NT2/D1 (cell line): ENCODE measurements at regions not wholly inside any gene's neighbourhood (a gene's known extent, or its start where the extent isn't known, plus 50 kb on each side); places are given as distances from the start of the nearest gene placed in this dataset.

Experiments used
- DNase-seq: peaks from one replicate; pipeline ENCODE4 v3.0.0-alpha.2; 2011; ENCODE audit warnings: low read depth, low spot score
- H3K27me3 ChIP-seq: 2 replicates; pipeline ENCODE4 v1.6.0; 2011; ENCODE audit warnings: mild to moderate bottlenecking; ENCODE audit not compliant: insufficient read length, insufficient read depth
- H3K36me3 ChIP-seq: 2 replicates; pipeline ENCODE4 v1.6.1; 2011; ENCODE audit warnings: mild to moderate bottlenecking, low read length, mixed read lengths; ENCODE audit not compliant: insufficient read depth, insufficient read length
- H3K4me1 ChIP-seq: 2 replicates; pipeline ENCODE4 v1.5.1; 2011; ENCODE audit not compliant: insufficient read depth, insufficient read length
- H3K4me3 ChIP-seq: 2 replicates; pipeline ENCODE4 v1.5.1; 2011; ENCODE audit warnings: low read depth; ENCODE audit not compliant: insufficient read length
- H3K9ac ChIP-seq: 2 replicates; pipeline ENCODE4 v1.6.0; 2011; ENCODE audit warnings: low read depth; ENCODE audit not compliant: insufficient read length
- H3K9me3 ChIP-seq: 2 replicates; pipeline ENCODE4 v1.5.1; 2011; ENCODE audit warnings: mild to moderate bottlenecking, low read length; ENCODE audit not compliant: insufficient read depth
- SUZ12 ChIP-seq: IDR thresholded peaks from 2 replicates; pipeline ENCODE4 v1.6.1; 2011; ENCODE audit not compliant: insufficient read length, insufficient read depth; ENCODE audit errors: extremely low read depth
- YY1 ChIP-seq: IDR thresholded peaks from 2 replicates; pipeline ENCODE4 v1.6.1; 2011; ENCODE audit not compliant: insufficient read length, insufficient read depth
- ZNF274 ChIP-seq: IDR thresholded peaks from 2 replicates; pipeline ENCODE4 v1.6.1; 2011; ENCODE audit warnings: mild to moderate bottlenecking, low read depth, low read length

- Histone ChIP-seq H3K4me1 (no peaks in the 10 kb centered on the region), H3K36me3 (no peaks in the 10 kb centered on the region), H3K27me3 (no peaks in the 10 kb centered on the region), H3K4me3 (no peak overlapping the region), H3K9me3 (no peaks in the 10 kb centered on the region), H3K9ac (no peak overlapping the region)
- TF ChIP-seq YY1 (no peak), ZNF274 (no peak), SUZ12 (no peak)
- DNase-seq: no peak
These were observed 157.0 kb upstream of the C21orf91 start for GRCh38 chr21:17976139-17976538.

- no peak for TF ChIP-seq ZNF274
- TF ChIP-seq YY1: no peak
- no peak for TF ChIP-seq SUZ12
- Histone ChIP-seq H3K9ac (no peak overlapping the region), H3K4me1 (no peaks in the 10 kb centered on the region), H3K27me3 (no peaks in the 10 kb centered on the region), H3K9me3 (no peaks in the 10 kb centered on the region), H3K4me3 (no peak overlapping the region), H3K36me3 (no peaks in the 10 kb centered on the region)
- no peak for DNase-seq
These were observed 148.2 kb upstream of the C21orf91 start for GRCh38 chr21:17967319-17967718.

- Histone ChIP-seq H3K4me1 (no peaks in the 10 kb centered on the region), H3K27me3 (no peaks in the 10 kb centered on the region), H3K4me3 (no peak overlapping the region), H3K9me3 (no peaks in the 10 kb centered on the region), H3K9ac (no peak overlapping the region), H3K36me3 (no peaks in the 10 kb centered on the region)
- TF ChIP-seq SUZ12 (no peak), YY1 (no peak), ZNF274 (no peak)
- no peak for DNase-seq
These were observed 145.6 kb upstream of the C21orf91 start for GRCh38 chr21:17964716-17965115.

GRCh38 chr21:17964199-17964598 lies 145.0 kb upstream of the C21orf91 start:
- H3K9ac ChIP-seq: no peak overlapping the region
- H3K4me3 ChIP-seq: no peak overlapping the region
- H3K27me3 ChIP-seq: no peaks in the 10 kb centered on the region
- H3K9me3 ChIP-seq: no peaks in the 10 kb centered on the region
- DNase-seq: no peak
- no peaks in the 10 kb centered on the region for H3K36me3 ChIP-seq
- TF ChIP-seq YY1 (no peak), SUZ12 (no peak), ZNF274 (no peak)
- H3K4me1 ChIP-seq: no peaks in the 10 kb centered on the region

- Histone ChIP-seq H3K27me3 (no peaks in the 10 kb centered on the region), H3K9ac (no peak overlapping the region), H3K4me1 (no peaks in the 10 kb centered on the region), H3K9me3 (0 out of 2 replicates have a peak, but pooled peaks cover 1% of the 10 kb centered on the region), H3K36me3 (no peaks in the 10 kb centered on the region), H3K4me3 (no peak overlapping the region)
- DNase-seq: no peak
- TF ChIP-seq YY1 (no peak), ZNF274 (no peak), SUZ12 (no peak)
These were observed 131.4 kb upstream of the C21orf91 start for GRCh38 chr21:17950591-17950990.

GRCh38 chr21:17949421-17949820 lies 130.3 kb upstream of the C21orf91 start:
- H3K4me1 ChIP-seq: no peaks in the 10 kb centered on the region
- H3K4me3 ChIP-seq: no peak overlapping the region
- no peak for TF ChIP-seq YY1
- TF ChIP-seq ZNF274: no peak
- no peak for TF ChIP-seq SUZ12
- H3K27me3 ChIP-seq: no peaks in the 10 kb centered on the region
- DNase-seq: no peak
- H3K9ac ChIP-seq: no peak overlapping the region
- H3K36me3 ChIP-seq: no peaks in the 10 kb centered on the region
- 0 out of 2 replicates have a peak, but pooled peaks cover 4% of the 10 kb centered on the region for H3K9me3 ChIP-seq

GRCh38 chr21:17947531-17947930 lies 128.4 kb upstream of the C21orf91 start:
- H3K4me1 ChIP-seq: no peaks in the 10 kb centered on the region
- H3K9me3 ChIP-seq: peaks cover 9% of the 10 kb centered on the region; the same call in 1 of the 2 replicates
- H3K27me3 ChIP-seq: no peaks in the 10 kb centered on the region
- H3K4me3 ChIP-seq: no peak overlapping the region
- no peaks in the 10 kb centered on the region for H3K36me3 ChIP-seq
- no peak overlapping the region for H3K9ac ChIP-seq
- no peak for TF ChIP-seq YY1
- no peak for DNase-seq

GRCh38 chr21:17931080-17931479 lies 111.9 kb upstream of the C21orf91 start:
- Histone ChIP-seq H3K9me3 (peaks cover 10% of the 10 kb centered on the region), H3K36me3 (no peaks in the 10 kb centered on the region), H3K27me3 (no peaks in the 10 kb centered on the region), H3K4me3 (no peak overlapping the region), H3K9ac (no peak overlapping the region), H3K4me1 (peaks cover 8% of the 10 kb centered on the region)
- TF ChIP-seq ZNF274: no peak
- TF ChIP-seq SUZ12: no peak
- no peak for TF ChIP-seq YY1
- peak; percentile 23 for DNase-seq
